HK-2 (cell line): ENCODE measurements at regions not wholly inside any gene's neighbourhood (a gene's known extent, or its start where the extent isn't known, plus 50 kb on each side); places are given as distances from the start of the nearest gene placed in this dataset.
"Not testable (repeated sequence)": the region's sequence is repeated elsewhere in the genome, so short reads cannot be mapped to it uniquely, and the experiment has no call there.

Experiments
- DNase-seq: peaks from one replicate; pipeline ENCODE4 v3.0.0-alpha.2; 2018; ENCODE audit not compliant: unreplicated experiment

GRCh38 chr16:65624229-65624628 is 502.4 kb upstream of the CDH11 start:
- DNase-seq = no peak

- DNase-seq = no peak
Measured at GRCh38 chr16:65622871-65623270, 501.0 kb upstream of the CDH11 start.

GRCh38 chr16:65622151-65622550 is 500.3 kb upstream of the CDH11 start:
- no peak for DNase-seq

GRCh38 chr16:65621640-65622039 is 499.8 kb upstream of the CDH11 start:
- no peak for DNase-seq

- DNase-seq = no peak
Measured at GRCh38 chr16:65619606-65620005, 497.7 kb upstream of the CDH11 start.

GRCh38 chr16:65618931-65619330 is 497.1 kb upstream of the CDH11 start:
- no peak for DNase-seq

- DNase-seq = no peak
Measured at GRCh38 chr16:65618333-65618732, 496.5 kb upstream of the CDH11 start.

GRCh38 chr16:65617421-65617820 is 495.6 kb upstream of the CDH11 start:
- no peak for DNase-seq

GRCh38 chr16:65608455-65608854 is 486.6 kb upstream of the CDH11 start:
- no peak for DNase-seq

- DNase-seq = no peak
Measured at GRCh38 chr16:65604771-65605170, 482.9 kb upstream of the CDH11 start.

GRCh38 chr16:65601781-65602180 is 479.9 kb upstream of the CDH11 start:
- no peak for DNase-seq

- DNase-seq = no peak
Measured at GRCh38 chr16:65600629-65601028, 478.8 kb upstream of the CDH11 start.

GRCh38 chr16:65600046-65600445 is 478.2 kb upstream of the CDH11 start:
- DNase-seq = no peak

GRCh38 chr16:65598621-65599020 is 476.8 kb upstream of the CDH11 start:
- no peak for DNase-seq

GRCh38 chr16:65583498-65583897 is 461.6 kb upstream of the CDH11 start:
- no peak for DNase-seq

- DNase-seq = no peak
Measured at GRCh38 chr16:65579050-65579449, 457.2 kb upstream of the CDH11 start.

- DNase-seq = no peak
Measured at GRCh38 chr16:65576631-65577030, 454.8 kb upstream of the CDH11 start.

- DNase-seq = no peak
Measured at GRCh38 chr16:65576139-65576538, 454.3 kb upstream of the CDH11 start.

GRCh38 chr16:65574326-65574966 is 452.6 kb upstream of the CDH11 start:
- DNase-seq = no peak

GRCh38 chr16:65572156-65572555 is 450.3 kb upstream of the CDH11 start:
- no peak for DNase-seq

GRCh38 chr16:65570261-65570660 is 448.4 kb upstream of the CDH11 start:
- DNase-seq = no peak

GRCh38 chr16:65559846-65560245 is 438.0 kb upstream of the CDH11 start:
- DNase-seq = no peak

- not testable (repeated sequence) for DNase-seq
Measured at GRCh38 chr16:65549689-65550088, 427.8 kb upstream of the CDH11 start.

- DNase-seq = no peak
Measured at GRCh38 chr16:65548470-65548869, 426.6 kb upstream of the CDH11 start.
